Fibroblast of upper back skin (primary cell): ENCODE measurements at regions not wholly inside any gene's neighbourhood (a gene's known extent, or its start where the extent isn't known, plus 50 kb on each side); places are given as distances from the start of the nearest gene placed in this dataset.
"Not testable (repeated sequence)": the region's sequence is repeated elsewhere in the genome, so short reads cannot be mapped to it uniquely, and the experiment has no call there.

Source experiments
- DNase-seq: peaks from one replicate; pipeline ENCODE4 v3.0.0-alpha.2; 2013

- DNase-seq, result no peak
Measured at GRCh38 chrX:40893251-40893910, 158.0 kb upstream of the MED14 start.

- DNase-seq, result no peak
Measured at GRCh38 chrX:40895246-40895645, 159.9 kb upstream of the MED14 start.

- DNase-seq, result no peak
Measured at GRCh38 chrX:40897718-40898270, 162.5 kb upstream of the MED14 start.

- DNase-seq, result not testable (repeated sequence)
Measured at GRCh38 chrX:40904739-40905138, 169.4 kb upstream of the MED14 start.

- peak; percentile 30 for DNase-seq
Measured at GRCh38 chrX:40908026-40908425, 172.7 kb upstream of the MED14 start.

GRCh38 chrX:40908857-40909475 is 173.6 kb upstream of the MED14 start:
- DNase-seq, result peak; percentile 77

- no peak for DNase-seq
Measured at GRCh38 chrX:40912166-40912565, 173.1 kb upstream of the USP9X start.

GRCh38 chrX:40912576-40912975 is 172.7 kb upstream of the USP9X start:
- DNase-seq, result no peak

GRCh38 chrX:40920351-40920750 is 164.9 kb upstream of the USP9X start:
- DNase-seq, result no peak

- peak; percentile 50 for DNase-seq
Measured at GRCh38 chrX:40922307-40922706, 162.9 kb upstream of the USP9X start.

GRCh38 chrX:40926739-40927427 is 158.4 kb upstream of the USP9X start:
- DNase-seq, result peak; percentile 60

GRCh38 chrX:40928076-40928475 is 157.2 kb upstream of the USP9X start:
- DNase-seq, result no peak

- DNase-seq, result no peak
Measured at GRCh38 chrX:40931921-40932320, 153.3 kb upstream of the USP9X start.

GRCh38 chrX:40933132-40933705 is 152.0 kb upstream of the USP9X start:
- peak; percentile 35 for DNase-seq

- peak; percentile 78 for DNase-seq
Measured at GRCh38 chrX:40933706-40934425, 151.4 kb upstream of the USP9X start.

- no peak for DNase-seq
Measured at GRCh38 chrX:40936827-40937226, 148.4 kb upstream of the USP9X start.

- peak; percentile 69 for DNase-seq
Measured at GRCh38 chrX:40938423-40938822, 146.8 kb upstream of the USP9X start.

- no peak for DNase-seq
Measured at GRCh38 chrX:40943093-40943641, 142.1 kb upstream of the USP9X start.

GRCh38 chrX:40945361-40945713 is 139.9 kb upstream of the USP9X start:
- peak; percentile 70 for DNase-seq

- DNase-seq, result peak; percentile 31
Measured at GRCh38 chrX:40947276-40947675, 138.0 kb upstream of the USP9X start.

GRCh38 chrX:40949071-40949470 is 136.2 kb upstream of the USP9X start:
- DNase-seq, result no peak

GRCh38 chrX:40950546-40950945 is 134.7 kb upstream of the USP9X start:
- DNase-seq, result no peak

- DNase-seq, result not testable (repeated sequence)
Measured at GRCh38 chrX:40951407-40951806, 133.8 kb upstream of the USP9X start.
